Stimulated activated naive CD8-positive, alpha-beta T cell treated with anti-CD3 and anti-CD28 coated beads, Interleukin-15, amount 100 ng/mL, for 72 hours (primary cell): ENCODE measurements at regions not wholly inside any gene's neighbourhood (a gene's known extent, or its start where the extent isn't known, plus 50 kb on each side); places are given as distances from the start of the nearest gene placed in this dataset.
"Not testable (repeated sequence)": the region's sequence is repeated elsewhere in the genome, so short reads cannot be mapped to it uniquely, and the experiment has no call there.

Source experiments
- ATAC-seq: fragments of 150-1000 bp; cut with Tn5 transposase; 2 replicates; pipeline ENCODE4 v1.10.0; 2021; ENCODE audit warnings: mild to moderate bottlenecking, moderate library complexity
- DNase-seq, 2 donors: peaks; one replicate each; pipeline ENCODE4 v3.0.0; 2021 to 2022
- H3K27ac Mint-ChIP-seq, 2 donors: one replicate each; pipeline ENCODE4 v1.8.0; 2022; ENCODE audit warnings: mild to moderate bottlenecking in 2 of 2, mixed read lengths in 2 of 2, moderate library complexity in 2 of 2
- H3K27me3 Mint-ChIP-seq: one replicate; pipeline ENCODE4 v1.8.0; 2022; ENCODE audit warnings: mixed read lengths
- H3K4me1 Mint-ChIP-seq: one replicate; pipeline ENCODE4 v1.8.0; 2022; ENCODE audit warnings: mild to moderate bottlenecking, mixed read lengths
- H3K4me3 Mint-ChIP-seq, 2 donors: one replicate each; pipeline ENCODE4 v1.8.0; 2022; ENCODE audit warnings: mild to moderate bottlenecking in 2 of 2, mixed read lengths in 2 of 2, moderate library complexity in 1 of 2
- H3K9me3 Mint-ChIP-seq, 2 donors: one replicate each; pipeline ENCODE4 v1.8.0; 2022; ENCODE audit warnings: mixed read lengths in 2 of 2

DNA sequence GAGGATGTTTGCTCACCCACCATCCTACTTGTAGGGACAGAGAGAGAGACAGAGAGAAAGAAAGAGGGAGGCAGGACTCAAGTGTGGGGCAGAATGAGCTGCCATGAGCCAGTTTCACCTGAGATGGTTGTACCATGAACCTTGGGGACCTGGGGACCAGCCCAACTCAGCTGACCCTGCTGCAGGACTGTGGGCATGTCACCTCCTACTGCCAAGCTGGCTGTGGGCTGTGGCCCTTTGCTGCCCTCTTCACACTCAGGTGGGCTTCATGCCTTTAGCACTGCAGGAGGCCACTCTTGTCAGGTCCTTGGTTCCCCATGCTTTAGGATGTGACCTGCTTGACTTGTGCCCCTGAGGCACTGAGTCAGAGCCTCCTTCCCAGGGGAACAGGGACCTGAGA, 108.2 kb upstream of the PCBD1 start:
- H3K27me3 Mint-ChIP-seq = no peaks in the 10 kb centered on the region
- DNase-seq = no peak
- no peak for ATAC-seq
- peak overlapping the region in 1 of 2 donors; percentile 63 for H3K27ac Mint-ChIP-seq
- no peaks in the 10 kb centered on the region for H3K4me1 Mint-ChIP-seq
- no peak overlapping the region for H3K4me3 Mint-ChIP-seq
- H3K9me3 Mint-ChIP-seq = peaks cover 0 to 9% of the 10 kb centered on the region in 2 donors

DNA sequence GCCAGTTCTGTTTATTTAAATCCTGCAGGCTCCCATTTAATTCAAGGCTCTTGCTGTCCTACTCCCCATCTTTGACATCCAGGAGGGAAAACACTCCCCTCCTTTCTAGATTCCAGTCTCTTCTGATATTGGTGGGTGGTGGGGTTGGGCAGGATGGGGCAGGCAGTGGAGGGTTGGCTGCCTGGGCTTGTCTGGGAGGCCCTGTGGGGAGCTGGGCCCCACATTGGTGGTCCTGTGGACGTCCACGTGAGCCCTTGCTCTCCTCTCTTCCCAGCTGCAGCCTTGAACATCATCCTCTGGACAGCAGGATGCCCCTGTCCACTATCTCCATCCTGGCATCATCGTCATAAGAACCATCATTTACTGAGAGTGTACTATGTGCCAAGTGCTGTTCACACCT, 108.9 kb upstream of the PCBD1 start:
- Mint-ChIP-seq H3K4me1 (no peaks in the 10 kb centered on the region), H3K9me3 (peaks cover 0 to 9% of the 10 kb centered on the region in 2 donors), H3K4me3 (no peak overlapping the region), H3K27ac (peak overlapping the region; percentile 51 to 58), H3K27me3 (no peaks in the 10 kb centered on the region)
- ATAC-seq (no peak), DNase-seq (no peak)

DNA sequence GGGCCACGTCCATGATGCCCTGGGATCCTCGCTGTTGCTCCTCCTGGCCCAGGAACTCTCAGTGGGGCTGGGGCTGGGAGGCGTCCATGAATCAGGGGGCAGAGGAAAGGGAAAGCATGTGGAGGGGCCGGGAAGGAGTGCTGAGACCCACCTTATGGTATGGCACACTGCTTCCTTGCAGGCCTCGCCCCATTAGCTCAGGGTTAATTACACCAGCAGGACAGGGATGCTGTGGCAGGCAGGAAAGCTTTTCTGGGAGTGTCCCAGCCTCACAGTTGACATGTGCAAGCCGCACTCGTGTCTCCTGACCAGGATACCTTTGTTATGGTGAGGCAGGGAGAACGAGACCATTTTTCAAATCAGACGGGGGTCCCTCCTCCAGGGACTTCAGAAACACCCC, 109.7 kb upstream of the PCBD1 start:
- no peak overlapping the region for H3K4me3 Mint-ChIP-seq
- DNase-seq (no peak), ATAC-seq (no peak)
- H3K27ac Mint-ChIP-seq = no peak overlapping the region
- no peaks in the 10 kb centered on the region for H3K4me1 Mint-ChIP-seq
- no peaks in the 10 kb centered on the region for H3K27me3 Mint-ChIP-seq
- H3K9me3 Mint-ChIP-seq = peaks cover 0 to 9% of the 10 kb centered on the region in 2 donors

DNA sequence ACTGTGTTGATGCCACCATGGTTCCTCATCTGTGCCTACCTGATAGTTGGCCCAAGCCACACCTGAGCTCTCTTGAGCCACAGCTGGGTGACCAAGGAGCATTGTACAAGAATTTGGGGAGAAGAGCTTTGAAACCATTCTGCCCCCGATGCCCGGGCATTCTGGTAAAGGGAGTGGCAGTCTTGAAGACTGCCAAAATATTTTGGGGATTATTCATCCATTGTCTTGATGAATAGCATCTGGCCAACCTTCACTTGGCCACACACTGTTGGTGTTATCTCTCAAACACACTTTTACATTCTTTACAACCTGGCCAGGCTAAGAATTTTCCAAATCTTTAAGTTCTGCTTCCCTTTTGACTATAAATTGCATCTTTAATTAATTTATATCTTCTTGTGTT, 113.1 kb upstream of the PCBD1 start:
- Mint-ChIP-seq H3K9me3 (peaks cover 0 to 9% of the 10 kb centered on the region in 2 donors), H3K27ac (no peak overlapping the region), H3K4me3 (no peak overlapping the region)

DNA sequence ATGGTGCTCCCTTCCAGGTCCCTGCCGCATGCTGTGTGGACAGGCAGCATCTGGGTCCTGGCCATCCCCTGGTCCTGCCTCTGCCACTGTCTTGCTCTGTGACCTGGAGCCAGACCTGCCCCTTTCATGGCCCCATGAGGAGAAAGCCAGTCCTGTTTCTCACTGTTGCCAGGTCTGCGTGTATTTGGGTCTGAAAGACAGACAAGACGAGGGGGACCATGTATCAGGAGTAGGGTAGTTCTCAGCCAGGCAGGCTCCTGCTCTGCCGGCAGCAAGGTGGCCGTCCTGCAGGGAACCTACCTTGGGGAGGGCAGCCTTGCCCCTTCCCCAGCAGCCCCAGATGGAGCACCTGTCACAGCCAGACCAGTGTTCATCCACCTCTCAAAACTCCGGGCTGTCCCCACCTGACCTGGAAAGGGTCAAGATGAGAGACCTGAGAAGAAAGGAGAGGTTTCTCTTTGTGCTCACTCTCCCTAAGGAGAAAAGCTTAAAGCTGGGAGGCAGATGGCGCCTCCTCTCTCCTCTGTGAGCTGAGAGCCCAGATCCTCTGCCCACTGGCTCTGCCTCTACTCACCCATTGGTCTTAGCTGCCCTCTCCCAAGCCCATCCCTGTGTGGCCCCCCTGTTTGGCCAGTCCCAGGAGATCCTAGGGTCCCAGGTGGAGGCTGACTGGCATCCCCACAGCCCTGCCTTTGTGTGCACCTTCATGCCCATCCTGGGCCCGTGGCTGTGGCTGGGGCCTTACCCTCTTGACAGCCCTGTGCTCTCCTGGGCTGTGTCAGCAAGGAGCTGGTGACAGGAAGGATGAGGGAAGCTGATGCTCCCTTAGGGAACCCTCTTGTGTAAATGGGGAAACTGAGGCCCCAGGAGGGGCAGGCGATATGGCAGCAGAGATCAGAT, 116.1 kb upstream of the PCBD1 start:
- peaks cover 0 to 6% of the 10 kb centered on the region in 2 donors for H3K9me3 Mint-ChIP-seq
- DNase-seq (no peak), ATAC-seq (no peak)
- peak overlapping the region in 1 of 2 donors; percentile 7 for H3K27ac Mint-ChIP-seq
- no peaks in the 10 kb centered on the region for H3K4me1 Mint-ChIP-seq
- H3K4me3 Mint-ChIP-seq = no peak overlapping the region
- peaks cover 5% of the 10 kb centered on the region for H3K27me3 Mint-ChIP-seq

More for the DNA sequence above, 113.1 kb upstream of the PCBD1 start:
- H3K27me3 Mint-ChIP-seq = peaks cover 5% of the 10 kb centered on the region
- DNase-seq = no peak
- H3K4me1 Mint-ChIP-seq = no peaks in the 10 kb centered on the region
- no peak for ATAC-seq

DNA sequence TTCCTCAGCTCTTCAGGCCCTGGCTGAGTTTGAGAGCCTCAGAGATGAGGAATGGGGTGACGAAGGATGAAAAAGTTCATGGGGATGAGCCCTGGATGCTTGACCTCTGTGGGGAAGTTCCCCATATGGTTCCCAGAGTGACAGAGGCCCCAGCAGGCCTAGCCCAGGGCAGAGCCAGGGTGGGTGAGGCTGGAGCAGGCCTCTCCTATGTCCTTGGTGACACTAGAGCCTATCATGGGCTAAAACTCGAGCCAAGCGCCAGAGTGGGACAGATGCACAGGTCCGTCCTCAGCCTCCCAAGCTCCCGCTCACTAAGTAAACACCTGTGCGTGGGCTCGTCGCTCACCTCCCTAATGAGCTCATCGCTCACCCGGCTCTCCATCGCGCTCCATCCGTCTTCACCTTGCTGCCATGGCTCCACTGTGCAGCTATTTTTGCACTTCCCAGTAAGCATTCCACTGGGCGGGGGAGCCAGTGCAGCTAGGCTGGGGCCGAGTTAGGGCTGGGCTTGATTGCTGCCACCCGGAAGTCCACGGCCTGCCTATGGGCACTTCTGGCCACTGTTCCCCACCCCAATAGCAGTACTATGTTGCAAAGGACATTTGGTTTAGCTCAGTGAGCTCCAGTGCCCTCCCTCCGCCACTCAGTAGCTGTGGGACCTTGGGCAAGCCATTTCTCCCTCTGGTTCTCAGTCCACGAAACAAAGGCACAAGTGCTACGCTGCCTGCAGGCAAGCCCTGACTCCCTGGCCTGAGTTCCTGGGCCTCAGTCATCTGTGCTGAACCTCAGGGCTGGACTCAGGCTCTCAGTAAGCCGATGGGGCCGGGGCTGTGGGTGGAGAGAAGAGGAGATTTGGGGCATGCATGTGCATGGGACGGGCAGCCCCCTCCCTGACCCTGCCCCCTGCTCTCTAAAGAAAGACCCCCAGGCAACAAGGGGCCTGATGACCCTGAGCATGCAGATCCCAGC, 117.3 kb upstream of the PCBD1 start:
- no peak for DNase-seq
- Mint-ChIP-seq H3K27ac (no peak overlapping the region), H3K27me3 (peaks cover 5% of the 10 kb centered on the region), H3K4me1 (no peaks in the 10 kb centered on the region), H3K9me3 (no peaks in the 10 kb centered on the region), H3K4me3 (no peak overlapping the region)
- ATAC-seq = no peak

DNA sequence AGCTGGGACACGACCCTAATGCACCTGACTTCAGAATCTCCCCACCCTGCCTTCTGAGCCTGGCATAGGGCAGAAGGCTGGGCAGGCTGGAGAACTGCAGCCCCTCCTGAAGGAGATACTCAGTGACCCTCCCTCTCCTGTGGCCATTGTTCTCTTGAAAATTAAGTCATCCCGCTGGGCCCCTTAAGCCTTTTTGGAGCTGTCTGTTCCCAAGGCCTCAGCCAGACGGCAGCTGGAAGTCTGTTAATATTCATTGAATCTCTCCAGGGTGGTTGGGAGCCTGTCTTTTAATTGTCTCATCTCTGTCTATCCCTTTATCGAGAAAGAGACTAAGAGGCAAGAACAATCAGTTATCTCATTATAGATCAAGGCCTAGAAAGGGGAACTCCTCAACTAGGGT, 118.1 kb upstream of the PCBD1 start:
- H3K27ac Mint-ChIP-seq = no peak overlapping the region
- H3K4me3 Mint-ChIP-seq = no peak overlapping the region
- no peaks in the 10 kb centered on the region for H3K4me1 Mint-ChIP-seq
- H3K9me3 Mint-ChIP-seq = no peaks in the 10 kb centered on the region
- DNase-seq (no peak), ATAC-seq (no peak)
- peaks cover 5% of the 10 kb centered on the region for H3K27me3 Mint-ChIP-seq

DNA sequence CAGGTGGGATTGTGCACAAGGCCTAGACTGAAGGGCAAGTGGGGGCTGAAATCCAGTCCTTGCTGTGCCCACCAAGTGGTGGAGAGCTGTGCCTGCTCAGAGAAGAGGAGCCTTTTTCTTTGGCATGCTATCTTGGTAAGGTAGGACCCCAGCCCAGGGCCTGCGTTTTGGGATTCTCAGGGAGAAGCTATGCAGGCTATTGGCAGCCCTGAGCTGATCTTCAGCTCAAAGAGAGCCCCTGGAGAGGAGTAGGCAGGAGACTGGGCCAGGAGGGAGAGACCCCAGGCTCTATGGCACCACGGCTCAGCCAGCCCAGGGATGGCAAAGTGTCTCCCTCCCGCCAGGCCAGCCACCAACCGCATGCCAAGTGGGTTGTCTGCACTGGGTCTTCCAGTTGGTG, 119.2 kb upstream of the PCBD1 start:
- ATAC-seq (no peak), DNase-seq (no peak)
- Mint-ChIP-seq H3K27ac (no peak overlapping the region), H3K9me3 (no peaks in the 10 kb centered on the region), H3K4me1 (no peaks in the 10 kb centered on the region), H3K27me3 (peaks cover 5% of the 10 kb centered on the region), H3K4me3 (no peak overlapping the region)

DNA sequence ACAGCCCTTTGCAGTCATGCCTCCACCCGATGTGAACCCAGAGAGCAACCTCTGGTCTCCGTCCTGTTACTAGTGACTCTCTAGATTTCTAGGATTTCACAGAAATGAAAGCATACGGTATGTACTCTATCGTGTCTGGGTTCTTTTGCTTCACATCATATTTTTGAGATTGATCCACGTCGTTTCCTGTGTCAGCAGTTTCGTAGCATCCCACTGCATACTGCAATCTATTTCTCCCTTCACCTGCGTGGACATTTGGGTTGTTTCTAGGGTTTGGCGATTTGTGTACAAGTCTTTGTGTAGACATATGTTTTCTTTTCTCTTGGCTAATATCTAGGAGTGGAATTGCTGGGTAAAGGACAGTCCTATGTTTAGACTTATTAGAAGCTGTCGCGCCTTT, 119.8 kb upstream of the PCBD1 start:
- no peaks in the 10 kb centered on the region for H3K4me1 Mint-ChIP-seq
- ATAC-seq = no peak
- H3K4me3 Mint-ChIP-seq = no peak overlapping the region
- H3K9me3 Mint-ChIP-seq = no peaks in the 10 kb centered on the region
- DNase-seq = no peak
- no peak overlapping the region for H3K27ac Mint-ChIP-seq
- peaks cover 5% of the 10 kb centered on the region for H3K27me3 Mint-ChIP-seq

DNA sequence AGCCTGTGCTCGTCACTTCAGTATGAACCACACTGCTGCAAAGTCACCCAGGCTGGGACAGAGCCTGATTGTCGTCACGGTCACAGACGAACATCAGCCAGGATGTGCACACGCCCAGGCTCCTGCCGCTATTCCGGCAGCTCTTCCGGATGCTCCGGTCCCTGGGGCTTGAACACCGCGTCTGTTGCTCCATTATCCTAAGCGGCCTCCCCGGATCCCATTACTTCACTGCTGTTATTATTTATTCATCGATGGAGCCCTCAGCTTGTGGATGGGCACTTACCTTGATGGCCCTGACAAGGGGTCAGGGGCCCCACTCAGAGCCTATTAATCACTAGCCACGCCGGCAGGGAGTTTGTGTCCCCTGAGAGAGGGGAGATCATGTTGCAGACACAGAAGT, 120.8 kb upstream of the PCBD1 start:
- H3K4me3 Mint-ChIP-seq = no peak overlapping the region
- no peak overlapping the region for H3K27ac Mint-ChIP-seq
- no peaks in the 10 kb centered on the region for H3K4me1 Mint-ChIP-seq
- ATAC-seq (no peak), DNase-seq (no peak)
- no peaks in the 10 kb centered on the region for H3K9me3 Mint-ChIP-seq
- peaks cover 2% of the 10 kb centered on the region for H3K27me3 Mint-ChIP-seq

DNA sequence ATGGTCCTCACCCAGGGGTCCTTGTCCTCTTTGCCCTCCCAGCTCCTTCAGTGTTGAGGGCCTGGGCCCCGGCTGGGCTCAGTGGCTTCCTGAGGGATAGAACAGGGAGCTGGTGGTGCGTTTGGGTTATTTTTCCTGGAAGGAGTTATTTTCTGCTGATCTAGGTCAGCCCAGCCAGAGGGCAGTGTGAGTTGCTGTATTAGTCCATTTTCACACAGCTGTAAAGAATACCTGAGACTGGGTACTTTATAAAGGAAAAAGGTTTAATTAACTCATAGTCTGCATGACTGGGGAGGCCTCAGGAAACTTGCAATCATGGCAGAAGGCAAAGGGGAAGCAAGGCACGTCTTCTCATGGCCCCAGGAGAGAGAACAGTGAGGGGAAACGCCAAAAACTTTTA, 122.4 kb upstream of the PCBD1 start:
- peaks cover 7% of the 10 kb centered on the region for H3K4me1 Mint-ChIP-seq
- DNase-seq (no peak), ATAC-seq (no peak)
- peaks cover 11% of the 10 kb centered on the region for H3K27me3 Mint-ChIP-seq
- no peaks in the 10 kb centered on the region for H3K9me3 Mint-ChIP-seq
- H3K4me3 Mint-ChIP-seq = no peak overlapping the region
- H3K27ac Mint-ChIP-seq = peak overlapping the region in 1 of 2 donors; percentile 14

DNA sequence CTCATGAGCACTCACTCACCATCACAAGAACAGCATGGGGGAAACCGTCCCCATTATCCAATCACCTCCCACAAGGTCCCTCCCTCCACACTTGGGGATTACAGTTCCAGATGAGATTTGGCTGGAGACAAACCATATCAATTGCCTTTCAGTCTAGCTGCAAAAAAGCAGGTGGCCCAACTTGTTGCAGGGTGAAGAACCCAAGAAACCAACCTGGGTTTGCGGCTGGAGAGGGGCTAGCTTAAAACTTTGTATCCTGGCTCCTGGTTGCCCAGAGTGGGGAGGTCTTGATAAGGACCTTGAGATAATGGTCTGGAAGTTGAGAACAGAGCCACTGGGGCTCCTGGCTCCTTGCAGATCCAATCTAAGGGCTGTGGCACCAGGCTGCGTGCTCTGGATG, 122.8 kb upstream of the PCBD1 start:
- DNase-seq = no peak
- Mint-ChIP-seq H3K27ac (peak overlapping the region in 1 of 2 donors; percentile 14), H3K4me3 (no peak overlapping the region), H3K27me3 (peaks cover 11% of the 10 kb centered on the region), H3K4me1 (peaks cover 9% of the 10 kb centered on the region), H3K9me3 (no peaks in the 10 kb centered on the region)
- ATAC-seq = no peak

DNA sequence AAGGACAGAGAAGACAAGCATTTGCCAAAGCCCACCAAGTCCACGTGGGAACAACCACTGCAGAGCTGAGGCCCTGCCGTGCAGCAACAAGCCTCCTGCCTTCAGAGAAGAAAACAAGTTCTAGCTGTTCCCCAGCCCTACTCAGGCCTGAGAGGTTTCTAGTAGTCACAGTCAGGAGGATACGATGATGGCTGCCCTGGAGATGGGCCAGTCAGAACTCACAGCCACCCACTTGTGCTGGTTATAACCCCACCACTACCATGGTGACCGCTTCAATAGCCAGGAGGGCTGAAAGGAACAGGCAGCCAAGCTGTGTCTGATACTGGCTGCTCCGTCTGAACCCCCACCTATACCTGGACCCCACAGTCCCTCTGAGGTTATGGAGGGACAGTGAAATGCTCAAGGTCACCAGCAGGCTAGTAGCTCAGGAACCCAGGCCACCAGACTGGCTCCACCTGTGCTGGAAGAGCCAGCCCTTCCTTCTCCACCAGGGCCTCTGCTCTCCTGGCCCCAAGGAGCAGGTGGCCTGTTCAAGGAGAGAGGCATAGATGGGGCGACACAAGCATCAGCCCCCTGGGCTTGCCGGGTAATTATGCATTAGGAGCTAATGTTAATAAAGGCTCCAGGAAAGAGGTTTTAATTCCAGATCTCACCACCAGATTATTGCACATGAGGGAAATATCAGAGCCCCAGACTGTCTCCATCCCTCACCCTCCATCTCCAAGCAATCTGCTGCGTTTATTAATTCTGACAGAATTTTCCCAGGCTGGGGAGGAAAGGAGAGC, 125.8 kb upstream of the PCBD1 start:
- Mint-ChIP-seq H3K9me3 (no peaks in the 10 kb centered on the region), H3K27me3 (peaks cover 11% of the 10 kb centered on the region), H3K27ac (no peak overlapping the region), H3K4me1 (peaks cover 9% of the 10 kb centered on the region), H3K4me3 (no peak overlapping the region)
- DNase-seq (no peak), ATAC-seq (no peak)

DNA sequence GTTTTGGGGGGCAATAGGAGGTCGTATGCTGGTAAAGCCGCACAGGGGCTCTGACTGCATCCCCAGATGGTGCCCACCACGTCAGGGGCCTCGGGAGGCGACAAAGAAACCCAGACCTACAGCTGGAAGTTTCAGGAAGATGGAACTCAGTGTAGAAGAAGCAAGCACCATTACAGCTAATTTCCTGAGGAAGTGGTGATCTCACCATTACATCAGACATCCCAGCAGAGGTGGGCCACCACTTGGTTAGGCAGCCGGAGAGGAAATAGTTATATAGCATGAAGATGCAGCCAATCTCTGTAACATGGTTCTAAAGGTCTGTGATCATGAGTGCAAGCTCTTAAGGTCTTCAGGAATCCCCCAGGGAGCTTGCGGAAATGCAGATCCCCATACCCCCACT, 127.3 kb upstream of the PCBD1 start:
- peaks cover 11% of the 10 kb centered on the region for H3K27me3 Mint-ChIP-seq
- H3K4me3 Mint-ChIP-seq = peak overlapping the region in 1 of 2 donors; percentile 29
- DNase-seq (no peak), ATAC-seq (no peak)
- peak overlapping the region in 1 of 2 donors; percentile 62 for H3K27ac Mint-ChIP-seq
- H3K4me1 Mint-ChIP-seq = peaks cover 9% of the 10 kb centered on the region
- H3K9me3 Mint-ChIP-seq = no peaks in the 10 kb centered on the region

DNA sequence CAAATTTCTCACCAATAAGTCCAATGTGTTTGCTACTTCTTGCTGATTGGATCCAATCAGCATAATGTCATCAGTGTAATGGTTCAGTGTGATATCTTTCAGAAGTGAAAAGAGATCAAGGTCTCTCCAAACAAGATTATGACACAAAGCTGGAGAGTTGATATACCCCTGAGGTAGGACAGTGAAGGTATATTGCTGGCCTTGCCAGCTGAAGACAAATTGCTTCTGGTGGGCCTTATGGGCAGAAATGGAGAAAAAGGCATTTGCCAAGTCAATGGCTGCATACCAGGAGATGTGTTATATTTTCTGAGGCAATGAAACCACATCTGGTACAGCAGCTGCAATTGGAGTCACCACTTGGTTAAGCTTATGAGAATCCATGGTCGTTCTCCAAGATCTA, 131.7 kb upstream of the PCBD1 start:
- not testable (repeated sequence) for ATAC-seq, H3K4me3 Mint-ChIP-seq, H3K27me3 Mint-ChIP-seq, DNase-seq, H3K27ac Mint-ChIP-seq, H3K4me1 Mint-ChIP-seq, H3K9me3 Mint-ChIP-seq
